ENCODE measurements at regions not wholly inside any gene's neighbourhood (a gene's known extent, or its start where the extent isn't known, plus 50 kb on each side); places are given as distances from the start of the nearest gene placed in this dataset.

DNA sequence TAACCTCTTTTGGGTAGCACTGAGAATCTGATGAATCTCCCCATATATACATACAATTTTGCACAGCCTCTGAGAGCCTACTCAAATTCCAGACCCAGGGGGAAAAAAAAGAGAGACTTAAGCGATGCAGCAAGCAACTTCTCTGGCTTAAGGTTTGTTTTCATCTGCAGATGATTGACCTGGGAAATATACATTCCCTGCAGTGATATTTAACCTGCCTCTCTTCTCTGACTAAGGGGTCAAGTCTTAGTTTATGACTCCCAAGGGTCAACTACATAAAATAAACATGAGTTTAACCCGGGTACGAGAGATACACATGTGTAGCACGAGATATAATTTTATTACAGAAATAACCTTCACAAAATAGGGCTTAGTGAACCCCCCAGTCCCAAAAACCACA is 737.8 kb downstream of the TUSC7 start:
- H3K4me3 Mint-ChIP-seq (ENCODE audit: unreplicated experiment): no peak overlapping the region

DNA sequence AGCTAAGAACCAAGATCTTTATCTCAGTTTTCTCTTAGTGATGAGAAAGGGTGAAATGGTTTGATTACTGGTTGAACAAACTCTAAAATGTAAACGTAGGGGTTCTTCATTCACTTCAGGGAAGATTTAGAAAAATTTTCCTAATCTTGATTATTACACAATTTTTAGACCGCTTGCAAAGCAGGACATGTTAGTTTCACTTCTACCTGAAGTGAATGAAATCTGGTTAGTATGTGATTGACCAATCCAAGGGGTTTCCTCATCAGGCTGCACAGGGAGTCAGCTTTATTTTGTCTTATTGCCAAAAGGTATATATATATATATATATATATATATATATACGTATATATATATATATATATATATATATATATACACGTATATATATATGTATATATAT is 740.4 kb downstream of the TUSC7 start:
- Histone ChIP-seq H3K4me1 (no peaks in the 10 kb centered on the region), H3K9me3 (no peaks in the 10 kb centered on the region), H3K27me3 (replicated peaks; ENCODE audit: control insufficient read depth, insufficient read depth, low read length) (no peaks in the 10 kb centered on the region), H3K4me3 (ENCODE audit: low read depth, low read length) (no peak overlapping the region), H3K36me3 (ENCODE audit: control insufficient read depth, insufficient read depth, low read length) (no peaks in the 10 kb centered on the region)
- Mint-ChIP-seq H3K27me3 (ENCODE audit: insufficient read depth, unreplicated experiment) (no peaks in the 10 kb centered on the region), H3K4me3 (ENCODE audit: unreplicated experiment) (no peak overlapping the region), H3K9me3 (ENCODE audit: unreplicated experiment) (no peaks in the 10 kb centered on the region), H3K4me1 (ENCODE audit: low read depth, unreplicated experiment) (no peaks in the 10 kb centered on the region), H3K27ac (ENCODE audit: unreplicated experiment) (no peak overlapping the region), H3K36me3 (ENCODE audit: insufficient read depth, unreplicated experiment) (no peaks in the 10 kb centered on the region)
- ChIA-PET POLR2A (no interaction called here), CTCF (no interaction called here)
- TF ChIP-seq, protein P1, sequence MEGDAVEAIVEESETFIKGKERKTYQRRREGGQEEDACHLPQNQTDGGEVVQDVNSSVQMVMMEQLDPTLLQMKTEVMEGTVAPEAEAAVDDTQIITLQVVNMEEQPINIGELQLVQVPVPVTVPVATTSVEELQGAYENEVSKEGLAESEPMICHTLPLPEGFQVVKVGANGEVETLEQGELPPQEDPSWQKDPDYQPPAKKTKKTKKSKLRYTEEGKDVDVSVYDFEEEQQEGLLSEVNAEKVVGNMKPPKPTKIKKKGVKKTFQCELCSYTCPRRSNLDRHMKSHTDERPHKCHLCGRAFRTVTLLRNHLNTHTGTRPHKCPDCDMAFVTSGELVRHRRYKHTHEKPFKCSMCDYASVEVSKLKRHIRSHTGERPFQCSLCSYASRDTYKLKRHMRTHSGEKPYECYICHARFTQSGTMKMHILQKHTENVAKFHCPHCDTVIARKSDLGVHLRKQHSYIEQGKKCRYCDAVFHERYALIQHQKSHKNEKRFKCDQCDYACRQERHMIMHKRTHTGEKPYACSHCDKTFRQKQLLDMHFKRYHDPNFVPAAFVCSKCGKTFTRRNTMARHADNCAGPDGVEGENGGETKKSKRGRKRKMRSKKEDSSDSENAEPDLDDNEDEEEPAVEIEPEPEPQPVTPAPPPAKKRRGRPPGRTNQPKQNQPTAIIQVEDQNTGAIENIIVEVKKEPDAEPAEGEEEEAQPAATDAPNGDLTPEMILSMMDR (IDR thresholded peaks at IDR 0.05; ENCODE audit: insufficient read depth in 1 of 2, low read depth in 1 of 2, low read length in 1 of 2, severe bottlenecking in 1 of 2, unreplicated experiment in 1 of 2): no peak
- DNase-seq: no peak
- BruUV-seq (replicated peaks): no TSS peak
- intact Hi-C loops (cut with micrococcal nuclease; ENCODE audit: unreplicated experiment): no loop called here

More for the DNA sequence above, 737.8 kb downstream of the TUSC7 start:
- peaks cover 2% of the 10 kb centered on the region for H3K27me3 Mint-ChIP-seq (ENCODE audit: insufficient read depth, unreplicated experiment)
- intact Hi-C loops (cut with micrococcal nuclease; ENCODE audit: unreplicated experiment): no loop called here
- H3K9me3 ChIP-seq: no peaks in the 10 kb centered on the region
- no TSS peak for BruUV-seq (replicated peaks)
- TF ChIP-seq, protein P1 (IDR thresholded peaks at IDR 0.05; ENCODE audit: insufficient read depth in 1 of 2, low read depth in 1 of 2, low read length in 1 of 2, severe bottlenecking in 1 of 2, unreplicated experiment in 1 of 2): no peak
- CTCF ChIA-PET: no interaction called here
- no peaks in the 10 kb centered on the region for H3K4me1 ChIP-seq
- H3K4me3 ChIP-seq (ENCODE audit: low read depth, low read length): no peak overlapping the region
- H3K4me1 Mint-ChIP-seq (ENCODE audit: low read depth, unreplicated experiment): no peaks in the 10 kb centered on the region
- no peaks in the 10 kb centered on the region for H3K9me3 Mint-ChIP-seq (ENCODE audit: unreplicated experiment)
- POLR2A ChIA-PET: no interaction called here
- DNase-seq: no peak
- H3K36me3 ChIP-seq (ENCODE audit: control insufficient read depth, insufficient read depth, low read length): no peaks in the 10 kb centered on the region
- no peaks in the 10 kb centered on the region for H3K27me3 ChIP-seq (replicated peaks; ENCODE audit: control insufficient read depth, insufficient read depth, low read length)
- no peak overlapping the region for H3K27ac Mint-ChIP-seq (ENCODE audit: unreplicated experiment)
- H3K36me3 Mint-ChIP-seq (ENCODE audit: insufficient read depth, unreplicated experiment): no peaks in the 10 kb centered on the region

DNA sequence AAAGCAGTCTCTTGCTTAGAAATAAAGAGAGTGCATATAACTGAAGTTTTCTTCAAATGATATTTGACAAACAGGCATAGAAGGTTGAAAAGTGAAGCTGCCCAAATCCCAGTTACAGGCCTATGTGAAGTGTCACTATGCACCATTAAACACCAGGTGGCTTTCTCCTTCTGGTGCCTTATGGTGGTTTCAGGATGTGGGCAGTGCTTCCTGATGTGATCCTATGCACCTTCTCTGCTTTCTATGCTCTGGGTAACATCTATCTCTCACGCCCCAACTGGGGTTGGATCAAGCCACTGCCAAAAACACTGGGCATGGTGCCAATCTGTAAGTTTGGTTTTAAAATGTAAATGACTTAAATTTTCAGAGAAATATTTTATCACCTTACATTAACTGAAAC is 744.7 kb downstream of the TUSC7 start:
- ChIA-PET CTCF (no interaction called here), POLR2A (no interaction called here)
- intact Hi-C loops (cut with micrococcal nuclease; ENCODE audit: unreplicated experiment): no loop called here
- Mint-ChIP-seq H3K27ac (ENCODE audit: unreplicated experiment) (no peak overlapping the region), H3K4me3 (ENCODE audit: unreplicated experiment) (no peak overlapping the region), H3K9me3 (ENCODE audit: unreplicated experiment) (no peaks in the 10 kb centered on the region), H3K36me3 (ENCODE audit: insufficient read depth, unreplicated experiment) (no peaks in the 10 kb centered on the region), H3K4me1 (ENCODE audit: low read depth, unreplicated experiment) (no peaks in the 10 kb centered on the region), H3K27me3 (ENCODE audit: insufficient read depth, unreplicated experiment) (peaks cover 10% of the 10 kb centered on the region)
- BruUV-seq (replicated peaks): no TSS peak
- no peaks in the 10 kb centered on the region for H3K36me3 ChIP-seq (ENCODE audit: control insufficient read depth, insufficient read depth, low read length)
- TF ChIP-seq, protein P1 (IDR thresholded peaks at IDR 0.05; ENCODE audit: insufficient read depth in 1 of 2, low read depth in 1 of 2, low read length in 1 of 2, severe bottlenecking in 1 of 2, unreplicated experiment in 1 of 2): no peak
- no peaks in the 10 kb centered on the region for H3K27me3 ChIP-seq (replicated peaks; ENCODE audit: control insufficient read depth, insufficient read depth, low read length)
- H3K4me3 ChIP-seq (ENCODE audit: low read depth, low read length): no peak overlapping the region
- no peaks in the 10 kb centered on the region for H3K9me3 ChIP-seq
- no peak for DNase-seq
- no peaks in the 10 kb centered on the region for H3K4me1 ChIP-seq
